Frontal cortex (tissue), 3 donors: ENCODE measurements at regions not wholly inside any gene's neighbourhood (a gene's known extent, or its start where the extent isn't known, plus 50 kb on each side); places are given as distances from the start of the nearest gene placed in this dataset.
A peak's percentile ranks its signal among the peaks of the same experiment; 100 is the strongest.

ENCODE experiments used
- DNase-seq, 2 donors: peaks; one replicate each; pipeline ENCODE4 v3.0.0; 2012; ENCODE audit warnings: low spot score in 2 of 2
- FAIRE-seq: peaks from 2 replicates; lab custom pipeline; 2012; peaks lifted over from hg19 to GRCh38; lab: Jason Lieb, UNC
- donor health status: control.
- donor health status: control.
- donor health status: control.

DNA sequence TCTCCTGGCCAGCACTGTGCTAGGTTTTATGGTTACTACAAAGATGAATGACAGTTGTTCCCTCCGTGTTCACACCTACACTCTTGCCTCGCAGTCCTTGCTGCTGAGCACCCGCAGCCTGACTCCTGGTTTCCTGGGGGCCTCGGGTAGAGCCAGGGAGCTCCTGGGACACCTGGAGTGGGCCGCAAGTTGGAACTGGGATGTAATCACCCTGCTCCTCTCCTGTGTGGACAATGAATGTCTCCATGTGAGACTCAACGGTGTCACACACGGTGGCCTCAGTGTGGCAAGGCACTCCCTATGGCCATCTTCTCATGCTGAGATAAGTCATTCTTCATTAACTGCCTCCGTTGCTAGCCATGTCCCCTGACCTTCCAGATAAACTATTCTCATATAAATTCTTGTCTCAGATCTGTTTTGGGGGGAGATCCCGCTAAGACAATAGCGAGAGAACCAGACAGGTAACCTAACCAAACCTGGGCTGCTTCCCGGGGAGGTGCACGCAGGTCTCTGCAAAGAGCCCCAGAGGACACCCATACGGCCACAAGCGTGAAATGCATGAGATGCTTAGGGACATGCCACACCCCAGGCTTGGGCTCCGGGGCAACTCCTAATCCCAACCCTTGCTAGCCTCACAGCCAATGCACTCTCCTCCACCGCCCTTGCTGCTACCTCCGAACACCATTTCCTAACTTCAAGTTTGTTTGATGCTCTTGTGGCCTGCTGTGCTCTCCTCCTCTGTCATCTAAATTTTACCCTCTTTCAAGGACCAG lies 87.2 kb upstream of the IRS2 start:
- DNase-seq (no peak), FAIRE-seq (no peak)

GRCh38 chr13:109872864-109873263 lies 86.5 kb upstream of the IRS2 start:
- no peak for FAIRE-seq

GRCh38 chr13:109870696-109871370 lies 84.5 kb upstream of the IRS2 start:
- DNase-seq: no peak
- FAIRE-seq: no peak

More at GRCh38 chr13:109872864-109873263, 86.5 kb upstream of the IRS2 start:
- DNase-seq: no peak

GRCh38 chr13:109870274-109870673 lies 83.9 kb upstream of the IRS2 start:
- FAIRE-seq (no peak), DNase-seq (no peak)

GRCh38 chr13:109869312-109870237 lies 83.2 kb upstream of the IRS2 start:
- FAIRE-seq (no peak), DNase-seq (peak in 1 of 2 donors; percentile 53)

DNA sequence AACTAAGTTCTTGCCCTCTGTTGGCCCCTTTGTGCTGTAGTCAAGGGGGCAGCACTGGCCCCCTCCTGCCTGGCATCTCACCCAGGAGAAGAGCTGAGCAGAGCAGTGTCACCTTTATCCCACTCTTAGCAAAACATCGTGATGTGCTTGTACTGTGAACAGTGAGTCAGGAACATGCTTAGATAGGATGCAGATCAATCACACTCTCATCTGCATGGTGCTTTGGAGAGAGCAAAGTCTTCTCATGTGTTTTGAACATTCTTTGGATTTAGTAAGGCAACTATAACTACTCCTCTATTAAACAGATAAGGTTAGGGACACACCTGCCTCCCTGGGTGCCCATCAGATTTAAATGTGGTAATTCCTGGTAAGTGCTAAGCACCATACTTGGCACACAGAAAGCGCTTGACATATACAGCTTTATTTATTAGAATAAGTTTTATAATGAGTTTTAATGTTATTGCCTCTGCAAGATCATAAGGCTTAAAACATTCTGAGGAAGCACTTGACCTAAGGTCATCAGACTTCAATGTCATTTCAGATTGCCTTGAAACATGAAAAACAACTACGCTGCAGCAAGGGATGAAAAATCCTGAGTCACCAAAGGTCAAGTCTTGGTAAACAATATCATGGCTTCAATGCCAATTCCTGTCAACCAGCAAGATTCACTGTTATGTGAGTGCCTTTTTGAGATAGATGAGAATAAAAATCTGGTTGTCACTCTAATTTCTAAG lies 82.4 kb upstream of the IRS2 start:
- DNase-seq: no peak
- no peak for FAIRE-seq

GRCh38 chr13:109867766-109868165 lies 81.4 kb upstream of the IRS2 start:
- DNase-seq (no peak), FAIRE-seq (no peak)

- no peak for FAIRE-seq
Measured at GRCh38 chr13:109862627-109863026, 76.2 kb upstream of the IRS2 start.

DNA sequence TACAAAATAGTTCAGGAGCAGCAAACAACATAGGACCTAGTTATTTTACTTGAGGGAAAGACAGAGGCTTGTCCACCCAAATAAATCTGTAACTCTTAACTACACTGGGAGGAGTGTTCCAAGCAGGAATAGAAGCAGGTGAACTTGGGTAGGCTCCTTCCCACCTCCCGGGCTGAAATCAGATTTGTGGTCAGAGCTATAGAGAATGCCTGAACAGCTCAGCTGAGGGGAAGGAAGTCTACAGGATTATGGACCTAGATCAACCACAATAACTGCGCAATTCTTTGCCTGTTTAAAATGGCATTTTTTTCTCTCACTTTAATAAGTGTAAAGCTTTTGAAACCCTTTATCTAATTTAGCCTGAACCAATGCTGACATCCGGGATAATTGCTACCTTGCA lies 73.5 kb upstream of the IRS2 start:
- FAIRE-seq (no peak), DNase-seq (no peak)

More at GRCh38 chr13:109862627-109863026, 76.2 kb upstream of the IRS2 start:
- no peak for DNase-seq

GRCh38 chr13:109859216-109859835 lies 72.9 kb upstream of the IRS2 start:
- FAIRE-seq (no peak), DNase-seq (no peak)

DNA sequence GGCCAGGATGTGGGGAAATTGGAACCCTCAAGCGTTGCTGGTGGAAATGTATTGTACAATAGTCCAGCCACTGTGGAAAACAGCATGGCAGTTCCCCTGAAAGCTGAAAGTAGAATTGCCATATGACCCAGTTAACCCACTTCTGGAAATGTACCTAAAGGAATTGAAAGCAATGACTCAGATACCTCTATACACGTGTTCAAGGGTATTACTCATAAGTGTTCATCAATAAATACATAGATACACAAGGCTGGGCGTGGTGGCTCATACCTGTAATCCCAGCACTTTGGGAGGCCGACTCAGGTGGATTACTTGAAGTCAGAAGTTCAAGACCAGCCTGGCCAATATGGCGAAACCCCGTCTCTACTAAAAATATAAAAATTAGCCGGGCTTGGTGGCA lies 71.9 kb upstream of the IRS2 start:
- FAIRE-seq (no peak), DNase-seq (no peak)

DNA sequence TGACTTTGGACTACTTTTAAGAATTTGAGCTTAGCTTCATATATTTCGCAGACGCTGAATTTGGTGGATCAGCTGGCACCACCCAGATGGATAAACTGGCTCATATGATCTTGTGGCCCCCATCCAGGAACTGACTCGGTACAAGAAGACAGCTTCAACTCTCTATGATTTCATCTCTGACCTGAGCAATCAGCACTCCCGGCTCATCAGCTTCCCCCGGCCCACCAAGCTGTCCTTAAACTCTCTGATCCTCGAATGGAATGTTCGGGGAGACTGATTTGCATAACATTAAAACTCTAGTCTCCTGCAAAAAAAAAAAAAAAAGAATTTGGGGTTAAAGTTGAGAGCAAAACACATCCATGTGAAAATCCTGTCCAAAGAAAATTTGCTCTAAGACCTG lies 71.4 kb upstream of the IRS2 start:
- FAIRE-seq (no peak), DNase-seq (no peak)

- no peak for FAIRE-seq
- no peak for DNase-seq
Measured at GRCh38 chr13:109857325-109857724, 70.9 kb upstream of the IRS2 start.

DNA sequence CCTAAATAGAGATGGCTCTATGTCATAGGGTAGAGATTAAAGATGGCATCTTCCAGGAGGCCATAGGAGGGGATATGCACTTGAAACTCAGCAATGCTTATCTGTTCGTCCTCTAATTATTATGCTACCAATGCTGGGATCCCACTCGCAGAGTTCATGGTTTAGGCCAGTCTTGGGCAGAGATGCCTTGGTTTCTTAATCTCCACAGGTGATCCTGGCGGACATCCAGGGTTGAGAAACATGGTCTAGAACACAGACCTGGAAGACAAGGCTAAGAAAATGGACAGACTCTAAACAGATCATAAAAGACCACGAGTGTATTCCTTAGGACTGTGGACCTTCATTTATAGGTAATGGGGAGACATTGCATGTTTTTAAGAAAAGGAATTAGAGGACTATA lies 70.0 kb upstream of the IRS2 start:
- DNase-seq (no peak), FAIRE-seq (no peak)

GRCh38 chr13:109853153-109853552 lies 66.8 kb upstream of the IRS2 start:
- FAIRE-seq (no peak), DNase-seq (no peak)

DNA sequence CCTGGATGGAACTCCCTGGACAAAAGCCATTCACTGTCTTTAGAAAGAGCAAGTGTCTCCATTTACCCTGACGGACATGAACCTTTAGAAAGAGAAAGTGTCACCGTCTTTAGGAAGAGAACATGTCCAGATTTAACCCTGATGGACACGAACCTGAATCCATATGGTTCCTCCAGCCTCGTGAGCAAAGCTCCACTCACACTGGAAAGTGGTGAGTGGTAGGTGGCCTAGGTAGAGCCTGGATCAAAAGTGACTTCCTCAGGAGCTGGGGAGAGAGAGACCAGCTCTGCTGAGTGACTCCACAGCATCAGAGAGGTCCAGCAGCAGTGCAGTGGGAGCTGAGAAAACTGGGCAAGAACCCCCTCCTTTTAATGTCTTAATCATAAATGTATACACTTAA lies 59.8 kb upstream of the IRS2 start:
- FAIRE-seq (no peak), DNase-seq (no peak)

DNA sequence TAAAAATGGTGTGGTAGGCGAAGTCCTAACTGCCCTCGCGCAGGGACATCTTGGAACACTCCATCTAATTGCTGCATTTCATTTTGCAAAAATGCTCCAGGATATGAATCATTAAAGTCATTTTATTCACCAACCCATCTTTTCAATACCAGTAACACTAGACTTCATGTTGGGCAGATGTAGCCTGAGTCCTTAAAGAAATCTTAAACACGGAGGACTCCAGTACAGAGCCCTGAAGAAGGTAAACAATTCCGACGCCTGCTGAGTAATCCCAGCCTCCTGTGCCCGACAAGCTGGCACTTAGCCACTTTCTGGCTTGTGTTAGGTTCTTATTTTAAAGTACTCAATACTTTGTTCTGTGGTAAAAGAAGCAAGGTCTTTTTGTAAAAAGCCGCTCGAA lies 58.0 kb upstream of the IRS2 start:
- DNase-seq (no peak), FAIRE-seq (no peak)

DNA sequence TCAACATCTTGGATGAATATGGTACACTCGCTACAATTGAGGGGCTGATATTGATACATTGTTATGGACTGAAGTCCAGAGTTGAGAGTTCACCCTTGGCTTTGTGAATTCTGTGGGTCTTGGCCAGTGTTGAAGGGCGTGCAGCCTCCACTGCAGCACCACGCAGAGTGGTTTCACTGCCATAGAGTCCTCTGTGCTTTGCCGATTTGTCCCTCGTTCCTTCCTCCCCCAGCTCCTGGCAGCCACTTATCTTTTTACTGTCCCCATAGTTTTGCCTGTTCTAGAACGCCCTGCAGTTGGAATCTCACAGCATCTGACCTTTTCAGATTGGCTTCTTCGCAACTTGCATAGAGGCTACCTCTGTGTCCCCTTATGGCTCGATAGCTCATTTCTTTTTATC lies 57.3 kb upstream of the IRS2 start:
- DNase-seq (no peak), FAIRE-seq (no peak)

GRCh38 chr13:109842212-109842920 lies 56.0 kb upstream of the IRS2 start:
- no peak for FAIRE-seq
- DNase-seq: no peak
